ENCODE measurements at regions not wholly inside any gene's neighbourhood (a gene's known extent, or its start where the extent isn't known, plus 50 kb on each side); places are given as distances from the start of the nearest gene placed in this dataset.

DNA sequence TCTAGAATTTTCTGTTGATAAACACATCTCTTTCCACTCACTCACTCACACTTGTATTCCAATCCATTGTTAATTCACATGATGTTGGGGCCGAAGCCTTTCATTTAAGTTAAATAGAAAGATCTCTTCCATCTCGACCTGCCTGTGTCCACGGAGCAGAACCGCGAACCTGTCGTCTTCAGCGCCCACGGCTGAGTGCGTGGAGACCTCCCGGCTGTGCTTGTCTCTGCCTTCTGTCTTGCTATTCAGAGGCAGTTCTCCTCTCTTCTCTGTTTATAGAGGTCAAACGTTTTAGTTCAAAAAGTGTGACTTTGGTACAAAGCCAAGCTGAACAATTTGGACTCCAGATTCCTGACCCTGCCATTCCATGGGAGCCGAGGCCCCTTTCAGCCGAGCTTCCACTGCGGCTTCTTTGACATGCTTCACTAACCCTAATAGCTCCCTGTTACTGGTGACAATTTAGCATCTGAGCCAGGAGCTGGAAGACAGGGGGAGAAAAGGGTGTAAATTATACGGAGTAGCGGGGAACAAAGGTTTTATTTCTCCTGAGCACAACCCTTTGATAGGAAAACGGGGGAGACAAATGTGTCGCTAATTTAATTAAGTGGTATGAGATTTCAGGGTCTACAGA lies 314.4 kb upstream of the IRX4 start:
- TF ChIP-seq, protein P1, sequence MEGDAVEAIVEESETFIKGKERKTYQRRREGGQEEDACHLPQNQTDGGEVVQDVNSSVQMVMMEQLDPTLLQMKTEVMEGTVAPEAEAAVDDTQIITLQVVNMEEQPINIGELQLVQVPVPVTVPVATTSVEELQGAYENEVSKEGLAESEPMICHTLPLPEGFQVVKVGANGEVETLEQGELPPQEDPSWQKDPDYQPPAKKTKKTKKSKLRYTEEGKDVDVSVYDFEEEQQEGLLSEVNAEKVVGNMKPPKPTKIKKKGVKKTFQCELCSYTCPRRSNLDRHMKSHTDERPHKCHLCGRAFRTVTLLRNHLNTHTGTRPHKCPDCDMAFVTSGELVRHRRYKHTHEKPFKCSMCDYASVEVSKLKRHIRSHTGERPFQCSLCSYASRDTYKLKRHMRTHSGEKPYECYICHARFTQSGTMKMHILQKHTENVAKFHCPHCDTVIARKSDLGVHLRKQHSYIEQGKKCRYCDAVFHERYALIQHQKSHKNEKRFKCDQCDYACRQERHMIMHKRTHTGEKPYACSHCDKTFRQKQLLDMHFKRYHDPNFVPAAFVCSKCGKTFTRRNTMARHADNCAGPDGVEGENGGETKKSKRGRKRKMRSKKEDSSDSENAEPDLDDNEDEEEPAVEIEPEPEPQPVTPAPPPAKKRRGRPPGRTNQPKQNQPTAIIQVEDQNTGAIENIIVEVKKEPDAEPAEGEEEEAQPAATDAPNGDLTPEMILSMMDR (IDR thresholded peaks at IDR 0.05; ENCODE audit: extremely low read depth, missing control alignments), result no peak
- DNase-seq (ENCODE audit: low spot score), result no peak

DNA sequence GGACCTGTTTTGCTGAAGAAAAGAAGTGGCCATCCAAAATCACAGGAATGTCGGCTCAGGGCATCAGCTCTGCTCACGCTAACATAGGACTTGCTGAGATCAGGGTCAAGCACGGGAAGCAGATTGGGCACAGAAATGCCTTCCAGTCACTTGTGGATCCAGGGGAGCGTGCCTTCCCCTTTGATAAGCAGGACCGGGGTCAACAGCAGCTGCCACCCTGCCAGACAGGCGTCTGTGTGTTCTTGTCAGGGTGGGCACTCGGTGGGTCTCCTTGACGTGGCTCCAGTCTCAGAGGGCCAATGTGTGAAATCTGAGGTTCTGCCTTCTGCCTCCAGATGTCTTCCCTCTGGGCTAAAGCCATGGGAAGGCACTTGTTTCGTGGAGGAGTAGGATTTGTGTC lies 313.7 kb upstream of the IRX4 start:
- no peak for DNase-seq (ENCODE audit: low spot score)
- TF ChIP-seq, protein P1 (IDR thresholded peaks at IDR 0.05; ENCODE audit: extremely low read depth, missing control alignments), result no peak

DNA sequence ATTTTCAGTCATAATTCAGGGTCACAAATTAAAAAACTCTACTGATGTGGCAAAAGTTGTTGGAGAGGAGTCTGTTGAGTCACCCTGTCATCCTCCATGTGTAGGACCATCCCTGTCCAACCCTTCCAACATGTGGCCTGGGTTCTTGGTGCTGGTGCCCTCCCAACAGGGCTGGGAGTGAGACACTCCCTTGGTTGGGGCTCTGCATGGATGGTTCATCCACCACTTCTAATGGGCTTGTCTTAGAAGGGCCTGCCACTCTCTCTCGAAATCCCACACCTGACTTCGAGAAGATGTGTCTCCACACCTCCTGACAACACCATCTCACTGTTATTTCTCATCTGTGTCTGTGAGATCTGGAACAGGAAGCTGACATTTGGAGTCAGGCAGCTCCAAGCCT lies 312.2 kb upstream of the IRX4 start:
- TF ChIP-seq, protein P1 (IDR thresholded peaks at IDR 0.05; ENCODE audit: extremely low read depth, missing control alignments), result no peak
- no peak for DNase-seq (ENCODE audit: low spot score)

DNA sequence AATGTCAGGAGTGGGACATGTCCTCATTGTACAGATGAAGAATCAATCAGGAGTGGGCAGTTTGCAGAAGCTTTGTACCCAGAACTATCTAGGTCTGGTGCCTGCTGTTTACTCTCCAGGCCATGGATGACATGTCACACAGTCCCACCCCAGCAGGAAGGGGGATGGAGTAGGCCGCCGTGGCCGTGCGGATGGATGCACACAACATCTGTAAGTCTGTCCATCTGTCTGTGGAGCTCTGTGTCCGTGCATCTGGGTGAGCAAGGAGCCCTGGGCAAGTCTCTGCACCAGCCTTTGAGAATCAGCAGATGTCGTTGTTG lies 311.5 kb upstream of the IRX4 start:
- DNase-seq (ENCODE audit: low spot score), result no peak
- TF ChIP-seq, protein P1 (IDR thresholded peaks at IDR 0.05; ENCODE audit: extremely low read depth, missing control alignments), result no peak

DNA sequence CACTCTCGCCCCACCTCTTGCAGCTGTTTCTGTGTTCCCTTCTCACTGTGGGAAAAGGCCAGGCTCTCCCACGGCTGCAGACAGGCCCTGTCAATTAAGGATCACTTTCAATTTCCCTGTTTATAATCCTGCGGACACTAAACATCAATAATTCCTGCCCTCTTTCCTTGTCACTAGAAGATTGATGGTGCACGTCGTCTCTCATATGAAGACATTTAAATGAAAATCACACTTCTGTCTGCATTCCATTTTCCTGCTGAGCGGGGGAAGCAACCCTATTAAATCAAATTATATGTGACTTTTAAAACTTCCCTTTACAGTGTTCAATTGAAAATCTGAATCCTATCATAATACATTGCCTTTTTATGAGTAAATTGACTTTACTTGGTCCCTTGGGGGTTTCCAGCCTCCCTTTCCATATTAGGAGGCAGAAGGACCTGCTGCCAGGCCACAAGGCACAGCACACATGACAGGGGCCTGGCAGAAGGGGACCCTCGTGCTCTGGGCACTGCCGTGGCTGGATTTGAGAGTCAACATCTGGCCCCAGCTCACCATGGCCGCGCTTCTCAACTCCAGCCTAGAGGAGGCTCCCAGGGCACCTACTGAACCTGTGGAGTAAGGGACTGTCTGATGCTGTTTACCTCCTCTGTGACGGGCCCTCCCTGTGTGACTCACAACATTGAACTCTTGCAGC lies 311.0 kb upstream of the IRX4 start:
- DNase-seq (ENCODE audit: low spot score), result no peak
- TF ChIP-seq, protein P1 (IDR thresholded peaks at IDR 0.05; ENCODE audit: extremely low read depth, missing control alignments), result no peak

DNA sequence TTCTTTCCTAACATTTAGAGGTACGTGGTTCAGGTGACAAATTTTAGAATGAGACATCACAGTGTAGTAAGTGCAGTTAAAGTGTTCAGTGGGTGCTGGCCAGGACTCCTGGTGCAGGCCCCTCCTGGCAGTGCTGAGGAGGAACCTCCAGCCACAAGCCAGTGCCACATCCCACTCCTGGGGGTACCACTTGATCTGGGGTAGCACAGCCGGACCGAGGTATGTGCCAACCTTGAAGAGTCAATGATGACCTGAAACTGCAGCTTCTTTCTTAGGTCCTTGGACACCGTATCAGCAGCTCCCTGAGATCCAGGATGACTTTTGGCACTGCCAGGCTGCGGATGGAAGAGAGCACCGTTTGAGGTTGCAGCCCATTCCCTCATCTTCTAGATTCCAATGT lies 310.4 kb upstream of the IRX4 start:
- TF ChIP-seq, protein P1 (IDR thresholded peaks at IDR 0.05; ENCODE audit: extremely low read depth, missing control alignments), result no peak
- no peak for DNase-seq (ENCODE audit: low spot score)

DNA sequence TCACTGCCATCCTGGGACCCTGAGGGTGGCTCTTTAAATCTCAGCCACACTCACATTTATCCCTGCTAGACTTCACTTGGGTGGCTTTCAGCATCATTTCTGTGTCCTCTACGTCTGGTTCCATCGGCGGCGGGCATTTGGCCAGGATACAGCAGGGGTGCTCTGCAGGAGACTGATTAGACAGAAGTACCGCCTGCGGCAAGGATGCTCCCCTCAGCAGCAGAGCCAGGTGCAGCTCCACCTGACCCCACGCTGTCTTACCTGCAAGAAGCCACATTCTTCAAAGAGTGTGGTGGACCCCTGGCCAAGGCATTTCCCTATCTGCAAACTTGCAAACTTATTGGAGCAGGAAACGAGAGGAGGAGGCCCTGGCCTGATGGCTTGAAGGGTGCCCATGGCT lies 309.8 kb upstream of the IRX4 start:
- no peak for DNase-seq (ENCODE audit: low spot score)
- TF ChIP-seq, protein P1 (IDR thresholded peaks at IDR 0.05; ENCODE audit: extremely low read depth, missing control alignments), result no peak

Data from GM20000 (cell line).